PFSK-1 (cell line): ENCODE measurements at regions not wholly inside any gene's neighbourhood (a gene's known extent, or its start where the extent isn't known, plus 50 kb on each side); places are given as distances from the start of the nearest gene placed in this dataset.

Source experiments
- FOXP2 ChIP-seq: optimal IDR thresholded peaks from 2 replicates; pipeline ENCODE3; 2011; ENCODE audit warnings: borderline replicate concordance, control low read depth, inconsistent platforms; ENCODE audit not compliant: insufficient read depth; ENCODE audit errors: extremely low read length, extremely low read depth
- POLR2AphosphoS5 ChIP-seq: IDR thresholded peaks from 2 replicates; pipeline ENCODE4 v1.6.1; 2012; ENCODE audit warnings: low read depth, mild to moderate bottlenecking, control low read depth, low read length, moderate library complexity
- TAF1 ChIP-seq: IDR thresholded peaks from 2 replicates; pipeline ENCODE4 v1.6.1; 2012; ENCODE audit warnings: low read length, control low read depth, borderline replicate concordance; ENCODE audit not compliant: insufficient read depth
- TF ChIP-seq, protein P1 (sequence below), 2 experiments: IDR thresholded peaks; 2 replicates each; pipeline versions ENCODE4 v1.6.1 to v1.8.0; 2011 to 2012; ENCODE audit warnings: low read depth in 2 of 2, low read length in 2 of 2, control low read depth in 1 of 2, inconsistent platforms in 1 of 2, mild to moderate bottlenecking in 1 of 2, moderate library complexity in 1 of 2; ENCODE audit not compliant: insufficient read depth in 1 of 2

DNA sequence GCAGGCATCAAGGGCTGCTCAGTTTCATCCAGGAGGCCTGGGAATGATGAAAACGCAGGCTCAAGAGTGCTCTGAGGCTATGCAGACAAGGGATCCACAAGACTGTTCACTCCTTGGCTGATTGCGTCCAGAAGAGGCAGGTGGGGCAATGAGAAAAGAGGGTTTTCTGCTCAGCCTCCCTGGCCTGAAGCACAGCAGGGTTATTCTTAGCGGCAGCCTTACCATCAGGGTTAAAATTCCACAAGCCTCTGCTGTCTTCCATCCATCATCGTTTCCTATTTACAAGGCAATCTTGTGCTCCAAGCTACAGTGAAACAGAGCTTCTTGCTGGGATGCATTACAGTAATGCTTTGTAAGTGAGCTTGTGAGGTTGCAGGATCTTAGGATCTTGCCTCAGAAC, 129.4 kb upstream of the SHH start:
- TF ChIP-seq POLR2AphosphoS5 (no peak), TAF1 (no peak), FOXP2 (no peak)
- TF ChIP-seq, protein P1, sequence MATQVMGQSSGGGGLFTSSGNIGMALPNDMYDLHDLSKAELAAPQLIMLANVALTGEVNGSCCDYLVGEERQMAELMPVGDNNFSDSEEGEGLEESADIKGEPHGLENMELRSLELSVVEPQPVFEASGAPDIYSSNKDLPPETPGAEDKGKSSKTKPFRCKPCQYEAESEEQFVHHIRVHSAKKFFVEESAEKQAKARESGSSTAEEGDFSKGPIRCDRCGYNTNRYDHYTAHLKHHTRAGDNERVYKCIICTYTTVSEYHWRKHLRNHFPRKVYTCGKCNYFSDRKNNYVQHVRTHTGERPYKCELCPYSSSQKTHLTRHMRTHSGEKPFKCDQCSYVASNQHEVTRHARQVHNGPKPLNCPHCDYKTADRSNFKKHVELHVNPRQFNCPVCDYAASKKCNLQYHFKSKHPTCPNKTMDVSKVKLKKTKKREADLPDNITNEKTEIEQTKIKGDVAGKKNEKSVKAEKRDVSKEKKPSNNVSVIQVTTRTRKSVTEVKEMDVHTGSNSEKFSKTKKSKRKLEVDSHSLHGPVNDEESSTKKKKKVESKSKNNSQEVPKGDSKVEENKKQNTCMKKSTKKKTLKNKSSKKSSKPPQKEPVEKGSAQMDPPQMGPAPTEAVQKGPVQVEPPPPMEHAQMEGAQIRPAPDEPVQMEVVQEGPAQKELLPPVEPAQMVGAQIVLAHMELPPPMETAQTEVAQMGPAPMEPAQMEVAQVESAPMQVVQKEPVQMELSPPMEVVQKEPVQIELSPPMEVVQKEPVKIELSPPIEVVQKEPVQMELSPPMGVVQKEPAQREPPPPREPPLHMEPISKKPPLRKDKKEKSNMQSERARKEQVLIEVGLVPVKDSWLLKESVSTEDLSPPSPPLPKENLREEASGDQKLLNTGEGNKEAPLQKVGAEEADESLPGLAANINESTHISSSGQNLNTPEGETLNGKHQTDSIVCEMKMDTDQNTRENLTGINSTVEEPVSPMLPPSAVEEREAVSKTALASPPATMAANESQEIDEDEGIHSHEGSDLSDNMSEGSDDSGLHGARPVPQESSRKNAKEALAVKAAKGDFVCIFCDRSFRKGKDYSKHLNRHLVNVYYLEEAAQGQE (IDR thresholded peaks at IDR 0.05; ENCODE audit: insufficient read depth in 1 of 2, low read depth in 2 of 2, low read length in 2 of 2): no peak
